ENCODE measurements at regions not wholly inside any gene's neighbourhood (a gene's known extent, or its start where the extent isn't known, plus 50 kb on each side); places are given as distances from the start of the nearest gene placed in this dataset.

DNA sequence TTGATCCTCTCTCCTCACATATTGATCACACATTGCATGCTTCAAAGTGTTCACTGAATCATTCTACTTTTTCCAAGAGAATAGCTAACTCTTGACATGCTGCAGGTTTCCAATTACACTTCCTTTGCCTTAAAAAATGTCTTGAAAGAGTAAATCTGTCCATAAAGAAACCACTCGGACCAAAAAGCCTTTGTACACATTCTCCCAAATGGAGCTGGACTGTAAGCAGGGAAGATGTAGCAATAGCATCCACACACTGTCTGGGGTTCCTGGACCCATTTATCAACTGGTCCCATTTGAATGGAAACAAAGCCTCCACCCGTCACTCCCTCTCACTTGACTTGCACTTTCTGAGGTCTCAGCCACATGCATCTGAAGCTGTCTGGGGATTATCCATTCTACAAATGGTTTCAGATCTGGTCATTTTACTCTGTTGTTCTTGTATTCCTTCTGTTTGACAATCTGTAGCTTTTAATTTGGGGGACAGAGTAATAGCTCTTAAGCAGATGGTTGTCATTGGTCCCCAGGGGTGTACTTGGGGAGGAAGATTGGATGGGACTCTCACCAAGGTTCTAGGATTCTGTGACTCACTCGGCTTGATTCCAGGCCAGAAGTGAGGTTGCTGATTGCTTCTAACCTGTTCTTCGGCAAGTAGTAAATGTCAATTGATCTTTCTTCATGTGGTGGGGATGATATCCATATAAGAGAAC lies 203.5 kb downstream of the HIBADH start:
- Histone ChIP-seq H3K9ac (ENCODE audit: insufficient read length, low read depth) (no peak overlapping the region), H3K9me3 (ENCODE audit: insufficient read depth, low read length) (no peaks in the 10 kb centered on the region), H3K4me3 (ENCODE audit: insufficient read length, low read depth) (no peak overlapping the region), H3K36me3 (ENCODE audit: insufficient read depth, insufficient read length, low read length) (no peaks in the 10 kb centered on the region), H3K27me3 (ENCODE audit: insufficient read depth, insufficient read length) (no peaks in the 10 kb centered on the region), H3K4me1 (ENCODE audit: insufficient read depth, insufficient read length) (no peaks in the 10 kb centered on the region)
- no peak for TF ChIP-seq ZNF274 (IDR thresholded peaks at IDR 0.05; ENCODE audit: low read depth, low read length)
- TF ChIP-seq YY1 (IDR thresholded peaks at IDR 0.05; ENCODE audit: insufficient read depth, insufficient read length): no peak
- TF ChIP-seq SUZ12 (IDR thresholded peaks at IDR 0.05; ENCODE audit: extremely low read depth, insufficient read depth, insufficient read length): no peak
- no peak for DNase-seq (ENCODE audit: low read depth, low spot score)

- no peaks in the 10 kb centered on the region for H3K36me3 ChIP-seq (ENCODE audit: insufficient read depth, insufficient read length, low read length)
- no peak overlapping the region for H3K4me3 ChIP-seq (ENCODE audit: insufficient read length, low read depth)
- no peak overlapping the region for H3K9ac ChIP-seq (ENCODE audit: insufficient read length, low read depth)
- no peaks in the 10 kb centered on the region for H3K27me3 ChIP-seq (ENCODE audit: insufficient read depth, insufficient read length)
- H3K9me3 ChIP-seq (ENCODE audit: insufficient read depth, low read length): no peaks in the 10 kb centered on the region
- no peaks in the 10 kb centered on the region for H3K4me1 ChIP-seq (ENCODE audit: insufficient read depth, insufficient read length)
- no peak for DNase-seq (ENCODE audit: low read depth, low spot score)
- TF ChIP-seq YY1 (IDR thresholded peaks at IDR 0.05; ENCODE audit: insufficient read depth, insufficient read length): no peak
- no peak for TF ChIP-seq SUZ12 (IDR thresholded peaks at IDR 0.05; ENCODE audit: extremely low read depth, insufficient read depth, insufficient read length)
- TF ChIP-seq ZNF274 (IDR thresholded peaks at IDR 0.05; ENCODE audit: low read depth, low read length): no peak
Observed at GRCh38 chr7:27459731-27460053, 203.0 kb downstream of the HIBADH start.

- H3K4me3 ChIP-seq (ENCODE audit: insufficient read length, low read depth): no peak overlapping the region
- no peaks in the 10 kb centered on the region for H3K27me3 ChIP-seq (ENCODE audit: insufficient read depth, insufficient read length)
- DNase-seq (ENCODE audit: low read depth, low spot score): no peak
- no peak for TF ChIP-seq YY1 (IDR thresholded peaks at IDR 0.05; ENCODE audit: insufficient read depth, insufficient read length)
- no peak for TF ChIP-seq SUZ12 (IDR thresholded peaks at IDR 0.05; ENCODE audit: extremely low read depth, insufficient read depth, insufficient read length)
- TF ChIP-seq ZNF274 (IDR thresholded peaks at IDR 0.05; ENCODE audit: low read depth, low read length): no peak
- H3K4me1 ChIP-seq (ENCODE audit: insufficient read depth, insufficient read length): no peaks in the 10 kb centered on the region
- H3K36me3 ChIP-seq (ENCODE audit: insufficient read depth, insufficient read length, low read length): no peaks in the 10 kb centered on the region
- H3K9ac ChIP-seq (ENCODE audit: insufficient read length, low read depth): no peak overlapping the region
- H3K9me3 ChIP-seq (ENCODE audit: insufficient read depth, low read length): no peaks in the 10 kb centered on the region
Observed at GRCh38 chr7:27462575-27463270, 200.0 kb downstream of the HIBADH start.

GRCh38 chr7:27464970-27465369 lies 197.7 kb downstream of the HIBADH start:
- no peak for DNase-seq (ENCODE audit: low read depth, low spot score)
- H3K27me3 ChIP-seq (ENCODE audit: insufficient read depth, insufficient read length): no peaks in the 10 kb centered on the region
- H3K4me3 ChIP-seq (ENCODE audit: insufficient read length, low read depth): no peak overlapping the region
- no peak for TF ChIP-seq ZNF274 (IDR thresholded peaks at IDR 0.05; ENCODE audit: low read depth, low read length)
- TF ChIP-seq SUZ12 (IDR thresholded peaks at IDR 0.05; ENCODE audit: extremely low read depth, insufficient read depth, insufficient read length): no peak
- no peak for TF ChIP-seq YY1 (IDR thresholded peaks at IDR 0.05; ENCODE audit: insufficient read depth, insufficient read length)
- H3K36me3 ChIP-seq (ENCODE audit: insufficient read depth, insufficient read length, low read length): no peaks in the 10 kb centered on the region
- no peaks in the 10 kb centered on the region for H3K9me3 ChIP-seq (ENCODE audit: insufficient read depth, low read length)
- H3K9ac ChIP-seq (ENCODE audit: insufficient read length, low read depth): no peak overlapping the region
- H3K4me1 ChIP-seq (ENCODE audit: insufficient read depth, insufficient read length): no peaks in the 10 kb centered on the region

DNA sequence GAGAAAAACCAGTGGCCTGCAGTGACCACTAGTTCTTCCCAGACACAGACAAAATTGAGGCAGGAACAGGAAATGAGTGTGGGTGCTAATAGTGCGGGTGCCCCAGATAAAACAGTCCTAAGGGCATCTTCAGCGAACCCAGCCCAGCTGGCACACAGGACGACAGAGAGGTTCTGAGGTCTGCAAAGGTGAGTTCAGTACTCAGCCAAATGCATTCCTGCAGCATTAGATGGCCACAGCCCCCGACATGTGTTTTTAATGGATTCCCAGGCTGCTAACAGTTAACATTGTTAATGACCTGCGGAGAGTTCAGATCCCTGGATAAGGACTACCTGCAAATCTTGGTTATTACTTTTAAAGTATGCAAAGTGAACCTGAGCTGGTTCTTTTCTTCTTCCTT lies 196.0 kb downstream of the HIBADH start:
- Histone ChIP-seq H3K36me3 (ENCODE audit: insufficient read depth, insufficient read length, low read length) (no peaks in the 10 kb centered on the region), H3K27me3 (ENCODE audit: insufficient read depth, insufficient read length) (no peaks in the 10 kb centered on the region), H3K4me3 (ENCODE audit: insufficient read length, low read depth) (no peak overlapping the region), H3K9ac (ENCODE audit: insufficient read length, low read depth) (no peak overlapping the region), H3K9me3 (ENCODE audit: insufficient read depth, low read length) (no peaks in the 10 kb centered on the region), H3K4me1 (ENCODE audit: insufficient read depth, insufficient read length) (no peaks in the 10 kb centered on the region)
- no peak for DNase-seq (ENCODE audit: low read depth, low spot score)
- no peak for TF ChIP-seq SUZ12 (IDR thresholded peaks at IDR 0.05; ENCODE audit: extremely low read depth, insufficient read depth, insufficient read length)
- no peak for TF ChIP-seq YY1 (IDR thresholded peaks at IDR 0.05; ENCODE audit: insufficient read depth, insufficient read length)
- no peak for TF ChIP-seq ZNF274 (IDR thresholded peaks at IDR 0.05; ENCODE audit: low read depth, low read length)

DNA sequence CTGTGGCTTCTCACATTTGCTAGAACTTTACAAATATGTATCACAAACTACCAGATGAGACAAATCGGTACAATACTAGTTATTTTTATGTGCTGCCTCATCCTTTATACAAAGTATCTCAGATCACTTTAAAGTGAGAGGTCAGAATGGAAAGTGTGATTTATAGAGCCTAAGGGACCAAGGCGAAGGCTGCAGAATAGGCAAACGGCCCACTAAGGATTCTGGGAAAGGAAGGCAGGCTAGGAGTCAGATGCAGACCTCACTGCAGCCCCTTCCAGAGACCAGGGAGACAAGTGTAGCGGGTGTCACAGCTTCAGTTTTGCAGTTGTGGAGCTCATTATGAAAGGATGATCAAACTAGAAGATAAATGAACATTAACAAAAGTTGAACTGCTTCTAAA lies 190.6 kb downstream of the HIBADH start:
- H3K4me3 ChIP-seq (ENCODE audit: insufficient read length, low read depth): no peak overlapping the region
- no peak for TF ChIP-seq SUZ12 (IDR thresholded peaks at IDR 0.05; ENCODE audit: extremely low read depth, insufficient read depth, insufficient read length)
- H3K4me1 ChIP-seq (ENCODE audit: insufficient read depth, insufficient read length): no peaks in the 10 kb centered on the region
- no peaks in the 10 kb centered on the region for H3K27me3 ChIP-seq (ENCODE audit: insufficient read depth, insufficient read length)
- 0 out of 2 replicates have a peak, but pooled peaks cover 1% of the 10 kb centered on the region for H3K9me3 ChIP-seq (ENCODE audit: insufficient read depth, low read length)
- DNase-seq (ENCODE audit: low read depth, low spot score): no peak
- no peaks in the 10 kb centered on the region for H3K36me3 ChIP-seq (ENCODE audit: insufficient read depth, insufficient read length, low read length)
- H3K9ac ChIP-seq (ENCODE audit: insufficient read length, low read depth): no peak overlapping the region
